ENCODE measurements at regions not wholly inside any gene's neighbourhood (a gene's known extent, or its start where the extent isn't known, plus 50 kb on each side); places are given as distances from the start of the nearest gene placed in this dataset.

DNA sequence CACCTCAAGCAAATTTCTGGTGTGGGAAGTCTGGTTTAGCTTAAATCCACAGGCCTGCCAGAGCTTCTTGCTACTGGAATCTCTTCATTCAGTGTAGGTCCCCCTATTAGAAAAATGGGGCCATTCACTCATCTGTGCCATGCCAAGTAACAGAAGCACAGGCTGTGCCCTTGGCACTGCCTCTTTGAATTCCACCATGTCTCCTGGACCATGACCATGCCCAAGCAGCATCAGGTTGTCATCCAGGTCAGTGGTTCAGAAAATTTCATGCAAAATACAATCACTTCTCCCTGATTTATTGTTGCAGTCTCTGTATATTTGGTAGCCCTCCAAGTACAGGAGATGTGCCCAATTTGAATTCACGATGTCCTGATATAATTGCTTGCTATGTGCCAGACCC is 602.1 kb upstream of the ZNF385D start:
- TF ChIP-seq, protein P1, sequence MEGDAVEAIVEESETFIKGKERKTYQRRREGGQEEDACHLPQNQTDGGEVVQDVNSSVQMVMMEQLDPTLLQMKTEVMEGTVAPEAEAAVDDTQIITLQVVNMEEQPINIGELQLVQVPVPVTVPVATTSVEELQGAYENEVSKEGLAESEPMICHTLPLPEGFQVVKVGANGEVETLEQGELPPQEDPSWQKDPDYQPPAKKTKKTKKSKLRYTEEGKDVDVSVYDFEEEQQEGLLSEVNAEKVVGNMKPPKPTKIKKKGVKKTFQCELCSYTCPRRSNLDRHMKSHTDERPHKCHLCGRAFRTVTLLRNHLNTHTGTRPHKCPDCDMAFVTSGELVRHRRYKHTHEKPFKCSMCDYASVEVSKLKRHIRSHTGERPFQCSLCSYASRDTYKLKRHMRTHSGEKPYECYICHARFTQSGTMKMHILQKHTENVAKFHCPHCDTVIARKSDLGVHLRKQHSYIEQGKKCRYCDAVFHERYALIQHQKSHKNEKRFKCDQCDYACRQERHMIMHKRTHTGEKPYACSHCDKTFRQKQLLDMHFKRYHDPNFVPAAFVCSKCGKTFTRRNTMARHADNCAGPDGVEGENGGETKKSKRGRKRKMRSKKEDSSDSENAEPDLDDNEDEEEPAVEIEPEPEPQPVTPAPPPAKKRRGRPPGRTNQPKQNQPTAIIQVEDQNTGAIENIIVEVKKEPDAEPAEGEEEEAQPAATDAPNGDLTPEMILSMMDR (IDR thresholded peaks at IDR 0.05) = no peak
- no peak for TF ChIP-seq POLR2A (IDR thresholded peaks at IDR 0.05)

Measured in stomach (tissue), 4 donors.